ENCODE measurements at regions not wholly inside any gene's neighbourhood (a gene's known extent, or its start where the extent isn't known, plus 50 kb on each side); places are given as distances from the start of the nearest gene placed in this dataset.

GRCh38 chrY:20681935-20682334 lies 74.0 kb upstream of the RPS4Y2 start:
- Histone ChIP-seq H3K27ac (ENCODE audit: insufficient read depth, low read length, poor library complexity, severe bottlenecking) (no peak overlapping the region), H3K4me1 (ENCODE audit: control insufficient read depth, insufficient read depth, low read length, poor library complexity, severe bottlenecking) (no peaks in the 10 kb centered on the region), H3K36me3 (ENCODE audit: control insufficient read depth, insufficient read depth, low read length) (no peaks in the 10 kb centered on the region), H3K27me3 (ENCODE audit: control insufficient read depth, insufficient read depth, low read length) (no peaks in the 10 kb centered on the region), H3K4me3 (ENCODE audit: low read depth, low read length) (no peak overlapping the region), H3K9me3 (ENCODE audit: control insufficient read depth in 2 of 2, low read length in 2 of 2) (no peaks in the 10 kb centered on the region)
- ATAC-seq (ENCODE audit: low read depth in 2 of 2) (no peak), DNase-seq (no peak)
- Mint-ChIP-seq H3K27ac (no peak overlapping the region), H3K9me3 (peaks cover 0 to 10% (median 0%) of the 10 kb centered on the region in 7 donors), H3K27me3 (no peaks in the 10 kb centered on the region), H3K36me3 (no peaks in the 10 kb centered on the region), H3K4me1 (no peaks in the 10 kb centered on the region), H3K4me3 (no peak overlapping the region)

GRCh38 chrY:20683371-20683770 lies 72.5 kb upstream of the RPS4Y2 start:
- H3K4me3 ChIP-seq (ENCODE audit: low read depth, low read length) = no peak overlapping the region
- H3K27ac ChIP-seq (ENCODE audit: insufficient read depth, low read length, poor library complexity, severe bottlenecking) = no peak overlapping the region
- Mint-ChIP-seq H3K27me3 (no peaks in the 10 kb centered on the region), H3K4me1 (no peaks in the 10 kb centered on the region), H3K4me3 (no peak overlapping the region), H3K9me3 (peaks cover 0 to 6% (median 0%) of the 10 kb centered on the region in 7 donors), H3K27ac (no peak overlapping the region), H3K36me3 (no peaks in the 10 kb centered on the region)
- ATAC-seq (ENCODE audit: low read depth in 2 of 2) (no peak), DNase-seq (no peak)
- H3K4me1 ChIP-seq (ENCODE audit: control insufficient read depth, insufficient read depth, low read length, poor library complexity, severe bottlenecking) = no peaks in the 10 kb centered on the region
- no peaks in the 10 kb centered on the region for H3K36me3 ChIP-seq (ENCODE audit: control insufficient read depth, insufficient read depth, low read length)
- no peaks in the 10 kb centered on the region for H3K9me3 ChIP-seq (ENCODE audit: control insufficient read depth in 2 of 2, low read length in 2 of 2)
- no peaks in the 10 kb centered on the region for H3K27me3 ChIP-seq (ENCODE audit: control insufficient read depth, insufficient read depth, low read length)

GRCh38 chrY:20686674-20687073 lies 69.2 kb upstream of the RPS4Y2 start:
- Histone ChIP-seq H3K9me3 (ENCODE audit: control insufficient read depth in 2 of 2, low read length in 2 of 2) (no peaks in the 10 kb centered on the region), H3K27me3 (ENCODE audit: control insufficient read depth, insufficient read depth, low read length) (no peaks in the 10 kb centered on the region), H3K36me3 (ENCODE audit: control insufficient read depth, insufficient read depth, low read length) (no peaks in the 10 kb centered on the region), H3K4me3 (ENCODE audit: low read depth, low read length) (no peak overlapping the region), H3K4me1 (ENCODE audit: control insufficient read depth, insufficient read depth, low read length, poor library complexity, severe bottlenecking) (no peaks in the 10 kb centered on the region), H3K27ac (ENCODE audit: insufficient read depth, low read length, poor library complexity, severe bottlenecking) (no peak overlapping the region)
- Mint-ChIP-seq H3K9me3 (no peaks in the 10 kb centered on the region), H3K4me1 (no peaks in the 10 kb centered on the region), H3K4me3 (no peak overlapping the region), H3K36me3 (no peaks in the 10 kb centered on the region), H3K27me3 (no peaks in the 10 kb centered on the region), H3K27ac (no peak overlapping the region)
- DNase-seq = no peak
- no peak for ATAC-seq (ENCODE audit: low read depth in 2 of 2)
